ENCODE measurements at regions not wholly inside any gene's neighbourhood (a gene's known extent, or its start where the extent isn't known, plus 50 kb on each side); places are given as distances from the start of the nearest gene placed in this dataset.

- no peaks in the 10 kb centered on the region for H3K4me1 ChIP-seq (ENCODE audit: control insufficient read depth, low read length)
- TF ChIP-seq, protein P1, sequence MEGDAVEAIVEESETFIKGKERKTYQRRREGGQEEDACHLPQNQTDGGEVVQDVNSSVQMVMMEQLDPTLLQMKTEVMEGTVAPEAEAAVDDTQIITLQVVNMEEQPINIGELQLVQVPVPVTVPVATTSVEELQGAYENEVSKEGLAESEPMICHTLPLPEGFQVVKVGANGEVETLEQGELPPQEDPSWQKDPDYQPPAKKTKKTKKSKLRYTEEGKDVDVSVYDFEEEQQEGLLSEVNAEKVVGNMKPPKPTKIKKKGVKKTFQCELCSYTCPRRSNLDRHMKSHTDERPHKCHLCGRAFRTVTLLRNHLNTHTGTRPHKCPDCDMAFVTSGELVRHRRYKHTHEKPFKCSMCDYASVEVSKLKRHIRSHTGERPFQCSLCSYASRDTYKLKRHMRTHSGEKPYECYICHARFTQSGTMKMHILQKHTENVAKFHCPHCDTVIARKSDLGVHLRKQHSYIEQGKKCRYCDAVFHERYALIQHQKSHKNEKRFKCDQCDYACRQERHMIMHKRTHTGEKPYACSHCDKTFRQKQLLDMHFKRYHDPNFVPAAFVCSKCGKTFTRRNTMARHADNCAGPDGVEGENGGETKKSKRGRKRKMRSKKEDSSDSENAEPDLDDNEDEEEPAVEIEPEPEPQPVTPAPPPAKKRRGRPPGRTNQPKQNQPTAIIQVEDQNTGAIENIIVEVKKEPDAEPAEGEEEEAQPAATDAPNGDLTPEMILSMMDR (IDR thresholded peaks at IDR 0.05; ENCODE audit: low read depth, low read length, poor library complexity, severe bottlenecking) = no peak
- no peak for TF ChIP-seq EZH2phosphoT487 (IDR thresholded peaks at IDR 0.05; ENCODE audit: borderline replicate concordance, low read length)
- H3K79me2 ChIP-seq (ENCODE audit: control insufficient read depth, low read length) = no peaks in the 10 kb centered on the region
- no peaks in the 10 kb centered on the region for H3K36me3 ChIP-seq (ENCODE audit: control insufficient read depth, low read length)
- H3F3A ChIP-seq (ENCODE audit: control insufficient read depth, insufficient read depth) = no peaks in the 10 kb centered on the region
- no peaks in the 10 kb centered on the region for H3K27me3 ChIP-seq (ENCODE audit: control insufficient read depth, low read length)
- H3K27ac ChIP-seq (ENCODE audit: low read depth, low read length) = no peak overlapping the region
- H3K9me3 ChIP-seq (ENCODE audit: control insufficient read depth, insufficient read depth, low read length) = no peaks in the 10 kb centered on the region; the same call in 1 of the 2 replicates
- no peaks in the 10 kb centered on the region for H4K20me1 ChIP-seq (ENCODE audit: control insufficient read depth, insufficient read depth, low read depth, low read length)
- no peak overlapping the region for H3K4me2 ChIP-seq (ENCODE audit: low read length)
- no peaks in the 10 kb centered on the region for H3K9me2 ChIP-seq (replicated peaks; ENCODE audit: control insufficient read depth, low read length)
- no peak overlapping the region for H3K4me3 ChIP-seq (ENCODE audit: low read length)
Observed at GRCh38 chr20:12028771-12029170, 111.1 kb downstream of the BTBD3 start.

DNA sequence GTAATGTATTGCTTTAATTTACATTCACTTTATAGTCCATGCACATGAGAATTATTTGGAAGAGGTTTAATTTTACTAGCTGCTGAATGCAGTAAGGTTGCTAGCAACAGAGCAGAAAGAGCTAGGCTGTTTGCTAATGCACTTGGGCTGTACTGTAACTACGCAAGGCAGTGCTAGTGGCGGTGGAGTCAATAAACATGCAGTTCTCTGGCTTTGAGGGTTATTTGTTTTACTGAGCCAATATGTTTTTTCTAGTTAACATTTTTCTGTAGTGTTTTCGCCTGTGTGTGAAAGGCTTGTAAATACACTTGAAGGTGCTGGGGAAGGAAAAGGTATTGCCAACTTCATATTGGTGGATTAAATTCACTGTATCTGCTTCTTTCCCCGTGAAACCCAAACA, 112.8 kb downstream of the BTBD3 start:
- Histone ChIP-seq H3K4me3 (ENCODE audit: low read length) (no peak overlapping the region), H3K4me1 (ENCODE audit: control insufficient read depth, low read length) (no peaks in the 10 kb centered on the region), H3K9me2 (replicated peaks; ENCODE audit: control insufficient read depth, low read length) (no peaks in the 10 kb centered on the region), H3K79me2 (ENCODE audit: control insufficient read depth, low read length) (no peaks in the 10 kb centered on the region), H3K4me2 (ENCODE audit: low read length) (no peak overlapping the region), H3K9me3 (ENCODE audit: control insufficient read depth, insufficient read depth, low read length) (no peaks in the 10 kb centered on the region), H3F3A (ENCODE audit: control insufficient read depth, insufficient read depth) (no peaks in the 10 kb centered on the region), H4K20me1 (ENCODE audit: control insufficient read depth, insufficient read depth, low read depth, low read length) (no peaks in the 10 kb centered on the region), H3K27ac (ENCODE audit: low read depth, low read length) (no peak overlapping the region), H3K27me3 (ENCODE audit: control insufficient read depth, low read length) (no peaks in the 10 kb centered on the region), H3K36me3 (ENCODE audit: control insufficient read depth, low read length) (no peaks in the 10 kb centered on the region)
- TF ChIP-seq, protein P1 (IDR thresholded peaks at IDR 0.05; ENCODE audit: low read depth, low read length, poor library complexity, severe bottlenecking) = no peak
- TF ChIP-seq EZH2phosphoT487 (IDR thresholded peaks at IDR 0.05; ENCODE audit: borderline replicate concordance, low read length) = no peak

- no peaks in the 10 kb centered on the region for H3K79me2 ChIP-seq (ENCODE audit: control insufficient read depth, low read length)
Observed at GRCh38 chr20:12036142-12036541, 118.4 kb downstream of the BTBD3 start.

More at GRCh38 chr20:12036142-12036541, 118.4 kb downstream of the BTBD3 start:
- no peak overlapping the region for H3K27ac ChIP-seq (ENCODE audit: low read depth, low read length)
- H3K36me3 ChIP-seq (ENCODE audit: control insufficient read depth, low read length) = no peaks in the 10 kb centered on the region
- H3K4me1 ChIP-seq (ENCODE audit: control insufficient read depth, low read length) = no peaks in the 10 kb centered on the region
- no peaks in the 10 kb centered on the region for H3K27me3 ChIP-seq (ENCODE audit: control insufficient read depth, low read length)
- no peak overlapping the region for H3K4me2 ChIP-seq (ENCODE audit: low read length)
- H3F3A ChIP-seq (ENCODE audit: control insufficient read depth, insufficient read depth) = no peaks in the 10 kb centered on the region
- no peak overlapping the region for H3K4me3 ChIP-seq (ENCODE audit: low read length)
- H3K9me3 ChIP-seq (ENCODE audit: control insufficient read depth, insufficient read depth, low read length) = no peaks in the 10 kb centered on the region
- no peak for TF ChIP-seq EZH2phosphoT487 (IDR thresholded peaks at IDR 0.05; ENCODE audit: borderline replicate concordance, low read length)
- TF ChIP-seq, protein P1 (IDR thresholded peaks at IDR 0.05; ENCODE audit: low read depth, low read length, poor library complexity, severe bottlenecking) = no peak
- no peaks in the 10 kb centered on the region for H4K20me1 ChIP-seq (ENCODE audit: control insufficient read depth, insufficient read depth, low read depth, low read length)
- H3K9me2 ChIP-seq (replicated peaks; ENCODE audit: control insufficient read depth, low read length) = no peaks in the 10 kb centered on the region

All from DOHH2 (cell line).